RWPE2 (cell line): ENCODE measurements at regions not wholly inside any gene's neighbourhood (a gene's known extent, or its start where the extent isn't known, plus 50 kb on each side); places are given as distances from the start of the nearest gene placed in this dataset.

ENCODE experiments used
- ATAC-seq: fragments of 200-7000 bp; cut with Tn5 transposase; 3 replicates; pipeline ENCODE4 v1.9.1; 2021; ENCODE audit warnings: low read depth
- DNase-seq: peaks from one replicate; pipeline ENCODE4 v3.0.0-alpha.2; 2020; ENCODE audit warnings: low spot score
- H3K27ac ChIP-seq: fragments of 450-650 bp; 2 replicates; pipeline ENCODE4 v1.5.1; 2017; ENCODE audit warnings: mild to moderate bottlenecking; ENCODE audit not compliant: poor library complexity, severe bottlenecking
- H3K27me3 ChIP-seq: fragments of 250-450 bp; sonication (Bioruptor Pico); 2 replicates; pipeline ENCODE4 v1.5.1; 2021; ENCODE audit warnings: mild to moderate bottlenecking, moderate library complexity; ENCODE audit not compliant: insufficient read depth, poor library complexity, severe bottlenecking
- H3K36me3 ChIP-seq: fragments of 250-450 bp; sonication (Bioruptor Pico); 2 replicates; pipeline ENCODE4 v1.5.1; 2020; ENCODE audit warnings: low read depth, mild to moderate bottlenecking, moderate library complexity
- H3K4me1 ChIP-seq: fragments of 250-450 bp; sonication (Bioruptor Pico); 2 replicates; pipeline ENCODE4 v1.5.1; 2021; ENCODE audit warnings: mild to moderate bottlenecking, moderate library complexity; ENCODE audit not compliant: insufficient read depth, poor library complexity, severe bottlenecking
- H3K4me3 ChIP-seq: fragments of 250-450 bp; sonication (Bioruptor Pico); 2 replicates; pipeline ENCODE4 v1.5.1; 2021; ENCODE audit warnings: mild to moderate bottlenecking, moderate library complexity; ENCODE audit not compliant: severe bottlenecking
- H3K9me3 ChIP-seq: fragments of 250-450 bp; sonication (Bioruptor Pico); 2 replicates; pipeline ENCODE4 v1.5.1; 2021; ENCODE audit warnings: mild to moderate bottlenecking, moderate library complexity; ENCODE audit not compliant: severe bottlenecking
- TF ChIP-seq, protein P1 (sequence below): fragments of 450-650 bp; IDR thresholded peaks from one replicate; pipeline ENCODE4 v1.5.1; 2017; ENCODE audit warnings: mild to moderate bottlenecking, moderate library complexity; ENCODE audit not compliant: poor library complexity, severe bottlenecking

DNA sequence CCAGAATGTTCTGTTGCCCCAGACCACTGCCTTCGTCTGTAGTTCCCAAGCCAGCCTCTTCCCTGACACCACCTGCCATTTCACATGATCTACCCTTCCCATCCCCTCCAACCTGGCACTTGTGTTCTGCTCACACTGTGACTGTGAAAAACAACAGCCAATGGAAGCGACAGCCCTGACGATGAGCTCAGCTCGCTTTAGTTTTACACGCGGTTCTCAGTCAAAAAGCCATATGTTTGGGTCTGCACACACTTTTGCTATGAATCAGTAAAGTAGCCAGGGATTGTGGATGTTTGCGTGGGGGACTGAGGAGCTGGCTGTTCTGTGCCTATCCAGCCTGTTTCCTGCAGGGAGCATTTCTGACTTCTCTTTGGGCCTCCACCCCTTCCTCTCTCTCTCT lies 282.7 kb downstream of the WDR11 start:
- H3K27ac ChIP-seq: no peak overlapping the region
- DNase-seq: no peak
- TF ChIP-seq, protein P1, sequence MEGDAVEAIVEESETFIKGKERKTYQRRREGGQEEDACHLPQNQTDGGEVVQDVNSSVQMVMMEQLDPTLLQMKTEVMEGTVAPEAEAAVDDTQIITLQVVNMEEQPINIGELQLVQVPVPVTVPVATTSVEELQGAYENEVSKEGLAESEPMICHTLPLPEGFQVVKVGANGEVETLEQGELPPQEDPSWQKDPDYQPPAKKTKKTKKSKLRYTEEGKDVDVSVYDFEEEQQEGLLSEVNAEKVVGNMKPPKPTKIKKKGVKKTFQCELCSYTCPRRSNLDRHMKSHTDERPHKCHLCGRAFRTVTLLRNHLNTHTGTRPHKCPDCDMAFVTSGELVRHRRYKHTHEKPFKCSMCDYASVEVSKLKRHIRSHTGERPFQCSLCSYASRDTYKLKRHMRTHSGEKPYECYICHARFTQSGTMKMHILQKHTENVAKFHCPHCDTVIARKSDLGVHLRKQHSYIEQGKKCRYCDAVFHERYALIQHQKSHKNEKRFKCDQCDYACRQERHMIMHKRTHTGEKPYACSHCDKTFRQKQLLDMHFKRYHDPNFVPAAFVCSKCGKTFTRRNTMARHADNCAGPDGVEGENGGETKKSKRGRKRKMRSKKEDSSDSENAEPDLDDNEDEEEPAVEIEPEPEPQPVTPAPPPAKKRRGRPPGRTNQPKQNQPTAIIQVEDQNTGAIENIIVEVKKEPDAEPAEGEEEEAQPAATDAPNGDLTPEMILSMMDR: no peak
- no peak overlapping the region for H3K4me3 ChIP-seq
- no peaks in the 10 kb centered on the region for H3K4me1 ChIP-seq
- H3K27me3 ChIP-seq: no peaks in the 10 kb centered on the region
- H3K36me3 ChIP-seq: no peaks in the 10 kb centered on the region
- H3K9me3 ChIP-seq: no peaks in the 10 kb centered on the region
- ATAC-seq: no peak

DNA sequence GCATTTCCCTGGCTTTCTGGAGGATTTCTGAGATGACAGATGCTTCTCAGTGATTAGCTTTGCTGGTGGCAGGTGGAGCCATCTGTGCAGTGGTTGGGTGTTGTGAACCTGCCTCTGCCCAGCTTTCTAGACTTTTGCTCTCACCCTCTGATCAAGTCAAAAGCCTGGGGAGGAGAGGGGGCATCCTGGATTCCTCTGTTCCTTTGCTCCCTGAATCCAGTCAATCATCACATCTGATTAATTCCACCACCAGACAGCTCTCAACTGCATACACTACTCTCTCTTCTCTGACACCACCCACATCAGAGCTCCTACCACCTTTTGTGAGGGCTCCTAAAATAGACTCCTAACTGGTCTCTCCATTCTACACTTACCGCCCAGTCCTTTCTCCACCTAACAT lies 283.5 kb downstream of the WDR11 start:
- H3K9me3 ChIP-seq: no peaks in the 10 kb centered on the region
- H3K4me1 ChIP-seq: no peaks in the 10 kb centered on the region
- H3K27me3 ChIP-seq: no peaks in the 10 kb centered on the region
- DNase-seq (no peak), ATAC-seq (no peak)
- TF ChIP-seq, protein P1: no peak
- H3K4me3 ChIP-seq: no peak overlapping the region
- H3K36me3 ChIP-seq: no peaks in the 10 kb centered on the region
- no peak overlapping the region for H3K27ac ChIP-seq

DNA sequence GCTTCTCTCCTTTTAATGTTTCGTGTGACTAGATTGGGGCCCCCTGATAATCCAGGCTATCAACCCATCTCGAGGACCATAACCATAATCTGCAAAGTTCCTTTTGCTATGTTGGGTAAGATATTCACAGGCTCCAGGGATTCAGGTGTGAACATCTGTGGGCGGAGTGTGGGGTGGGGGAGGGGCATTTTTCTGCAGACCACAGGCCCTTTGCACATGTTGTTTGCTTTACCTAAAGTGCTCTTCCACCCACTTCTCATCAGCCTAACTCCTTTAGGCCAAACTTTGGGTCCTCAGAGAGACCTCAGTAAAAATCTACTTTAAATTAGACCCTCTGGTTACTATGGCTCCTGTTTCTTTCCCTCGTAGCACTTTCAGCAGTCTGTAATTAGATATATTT lies 284.4 kb downstream of the WDR11 start:
- H3K4me3 ChIP-seq: no peak overlapping the region
- no peaks in the 10 kb centered on the region for H3K36me3 ChIP-seq
- H3K27ac ChIP-seq: no peak overlapping the region
- DNase-seq (no peak), ATAC-seq (no peak)
- H3K27me3 ChIP-seq: no peaks in the 10 kb centered on the region
- H3K9me3 ChIP-seq: no peaks in the 10 kb centered on the region
- H3K4me1 ChIP-seq: no peaks in the 10 kb centered on the region
- TF ChIP-seq, protein P1: no peak

DNA sequence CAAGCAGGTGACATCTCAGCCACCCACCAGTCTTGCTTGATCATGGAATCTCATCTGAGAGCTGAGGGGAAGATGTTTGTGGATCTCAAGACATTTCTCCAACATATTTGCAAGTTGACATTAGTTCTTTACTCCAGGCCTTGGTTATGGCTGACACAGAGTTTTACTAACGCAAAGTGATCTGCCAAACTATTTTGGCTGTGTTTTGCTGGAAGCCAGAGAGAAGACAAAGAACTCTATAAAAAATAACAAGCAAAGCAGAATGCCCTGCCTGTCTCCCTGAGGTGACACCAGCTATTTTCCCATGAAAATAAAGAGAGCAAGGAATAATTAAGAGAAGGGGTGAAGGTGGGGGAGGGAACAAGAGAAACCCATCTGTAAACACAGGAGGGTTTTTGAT lies 286.4 kb downstream of the WDR11 start:
- Histone ChIP-seq H3K9me3 (no peaks in the 10 kb centered on the region), H3K4me1 (no peaks in the 10 kb centered on the region), H3K27ac (no peak overlapping the region), H3K4me3 (no peak overlapping the region), H3K27me3 (no peaks in the 10 kb centered on the region), H3K36me3 (no peaks in the 10 kb centered on the region)
- DNase-seq (no peak), ATAC-seq (no peak)
- TF ChIP-seq, protein P1: no peak

DNA sequence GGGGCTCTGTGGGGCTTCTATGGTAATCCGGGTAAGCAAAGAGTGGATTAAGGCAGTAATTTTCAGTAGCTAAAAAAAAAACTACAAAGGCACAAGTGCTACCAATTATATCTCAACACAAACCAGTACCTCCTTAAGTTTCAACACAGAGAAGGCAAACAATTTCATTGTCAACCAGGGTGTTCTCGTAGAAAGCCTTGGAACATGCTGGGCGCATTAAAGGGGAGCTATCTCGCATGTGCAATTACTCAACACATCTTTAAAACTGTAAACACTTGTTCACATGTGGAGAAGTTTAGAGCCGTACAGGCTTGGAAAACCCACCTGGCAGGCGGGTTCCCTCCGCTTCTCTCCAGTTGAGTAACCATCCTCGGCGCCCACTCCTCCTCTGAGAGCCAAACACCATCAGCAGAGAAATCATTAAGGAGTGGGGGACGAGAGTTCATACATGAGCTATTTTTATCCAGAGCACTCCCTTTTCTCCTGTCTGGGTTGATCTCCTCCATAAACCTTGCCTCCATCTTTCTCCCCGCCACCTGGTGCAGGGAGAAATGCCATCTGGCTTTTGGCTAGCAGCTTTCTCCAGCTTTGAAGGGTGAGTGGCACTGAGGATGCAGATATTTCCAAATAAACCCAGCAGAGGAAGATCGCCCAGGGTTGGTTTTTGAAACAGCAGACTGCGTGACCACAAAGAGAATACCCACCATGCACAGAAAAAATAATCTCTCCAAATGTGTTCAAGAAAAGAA lies 287.1 kb downstream of the WDR11 start:
- Histone ChIP-seq H3K27me3 (no peaks in the 10 kb centered on the region), H3K36me3 (no peaks in the 10 kb centered on the region), H3K9me3 (no peaks in the 10 kb centered on the region), H3K4me3 (no peak overlapping the region), H3K4me1 (no peaks in the 10 kb centered on the region), H3K27ac (no peak overlapping the region)
- TF ChIP-seq, protein P1: no peak
- ATAC-seq (no peak), DNase-seq (no peak)
